ENCODE measurements at regions not wholly inside any gene's neighbourhood (a gene's known extent, or its start where the extent isn't known, plus 50 kb on each side); places are given as distances from the start of the nearest gene placed in this dataset.

- no peaks in the 10 kb centered on the region for H3K36me3 Mint-ChIP-seq (ENCODE audit: low read depth)
- no peak overlapping the region for H3K27ac Mint-ChIP-seq (ENCODE audit: unreplicated experiment)
- no peak for DNase-seq (ENCODE audit: low read depth, low spot score)
- H3K27me3 Mint-ChIP-seq (ENCODE audit: low read depth): no peaks in the 10 kb centered on the region
- no peaks in the 10 kb centered on the region for H3K9me3 Mint-ChIP-seq
- no peak for TF ChIP-seq CTCF (conservative IDR thresholded peaks at IDR 0.05)
- no peak overlapping the region for H3K4me3 Mint-ChIP-seq
- peaks cover 15% of the 10 kb centered on the region for H3K4me1 Mint-ChIP-seq
Measured at GRCh38 chr2:234621120-234621519, 124.2 kb upstream of the ARL4C start.

- Mint-ChIP-seq H3K36me3 (ENCODE audit: low read depth) (no peaks in the 10 kb centered on the region), H3K4me3 (no peak overlapping the region), H3K27ac (ENCODE audit: unreplicated experiment) (no peak overlapping the region), H3K9me3 (peaks cover 3% of the 10 kb centered on the region), H3K4me1 (peaks cover 15% of the 10 kb centered on the region), H3K27me3 (ENCODE audit: low read depth) (no peaks in the 10 kb centered on the region)
- no peak for TF ChIP-seq CTCF (conservative IDR thresholded peaks at IDR 0.05)
- no peak for DNase-seq (ENCODE audit: low read depth, low spot score)
Measured at GRCh38 chr2:234620018-234620417, 123.1 kb upstream of the ARL4C start.

GRCh38 chr2:234615643-234616356 lies 118.9 kb upstream of the ARL4C start:
- DNase-seq (ENCODE audit: low read depth, low spot score): no peak
- H3K4me3 Mint-ChIP-seq: no peak overlapping the region
- no peak overlapping the region for H3K27ac Mint-ChIP-seq (ENCODE audit: unreplicated experiment)
- peaks cover 8% of the 10 kb centered on the region for H3K9me3 Mint-ChIP-seq
- no peak for TF ChIP-seq CTCF (conservative IDR thresholded peaks at IDR 0.05)
- no peaks in the 10 kb centered on the region for H3K4me1 Mint-ChIP-seq
- H3K36me3 Mint-ChIP-seq (ENCODE audit: low read depth): peaks cover 4% of the 10 kb centered on the region
- no peaks in the 10 kb centered on the region for H3K27me3 Mint-ChIP-seq (ENCODE audit: low read depth)

GRCh38 chr2:234611209-234611608 lies 114.3 kb upstream of the ARL4C start:
- Mint-ChIP-seq H3K9me3 (peaks cover 8% of the 10 kb centered on the region), H3K27ac (ENCODE audit: unreplicated experiment) (no peak overlapping the region), H3K4me1 (no peaks in the 10 kb centered on the region), H3K36me3 (ENCODE audit: low read depth) (peaks cover 4% of the 10 kb centered on the region), H3K27me3 (ENCODE audit: low read depth) (no peaks in the 10 kb centered on the region), H3K4me3 (no peak overlapping the region)
- DNase-seq (ENCODE audit: low read depth, low spot score): no peak
- peak; percentile 56 for TF ChIP-seq CTCF (conservative IDR thresholded peaks at IDR 0.05)

GRCh38 chr2:234608946-234609345 lies 112.1 kb upstream of the ARL4C start:
- no peak overlapping the region for H3K27ac Mint-ChIP-seq (ENCODE audit: unreplicated experiment)
- TF ChIP-seq CTCF (conservative IDR thresholded peaks at IDR 0.05): no peak
- no peaks in the 10 kb centered on the region for H3K27me3 Mint-ChIP-seq (ENCODE audit: low read depth)
- peaks cover 5% of the 10 kb centered on the region for H3K9me3 Mint-ChIP-seq
- no peaks in the 10 kb centered on the region for H3K4me1 Mint-ChIP-seq
- H3K4me3 Mint-ChIP-seq: no peak overlapping the region
- DNase-seq (ENCODE audit: low read depth, low spot score): no peak
- peaks cover 4% of the 10 kb centered on the region for H3K36me3 Mint-ChIP-seq (ENCODE audit: low read depth)

Measured in neural crest cell (in vitro differentiated cells).